H1 (cell line): ENCODE measurements at regions not wholly inside any gene's neighbourhood (a gene's known extent, or its start where the extent isn't known, plus 50 kb on each side); places are given as distances from the start of the nearest gene placed in this dataset.

Experiments used
- CTCF ChIA-PET: fragments of 300-600 bp; sonication (Branson Sonifier 250); formaldehyde crosslinking; loops from one replicate; lab custom pipeline; 2021; ENCODE audit not compliant: partially characterized antibody; lab: Charles Lee
- POLR2A ChIA-PET: fragments of 300-600 bp; sonication (Branson Sonifier 250); formaldehyde crosslinking; loops from one replicate; lab custom pipeline; 2021; ENCODE audit warnings: inconsistent platforms; ENCODE audit not compliant: partially characterized antibody; lab: Charles Lee
- DNase-seq, 2 experiments: peaks; one replicate each; pipeline versions ENCODE4 v3.0.0 to v3.0.0-alpha.2; 2010 to 2022; ENCODE audit warnings: low spot score in 2 of 2, low read depth in 1 of 2, mixed read lengths in 1 of 2
- FAIRE-seq: peaks from 2 replicates; lab custom pipeline; 2011; peaks lifted over from hg19 to GRCh38; lab: Jason Lieb, UNC
- H2AFZ ChIP-seq: 2 replicates; pipeline ENCODE4 v1.8.1; 2012; ENCODE audit warnings: low read length, inconsistent platforms
- H2AK5ac ChIP-seq: 2 replicates; pipeline ENCODE4 v1.6.1; 2013; ENCODE audit warnings: low read depth, low read length
- H2BK120ac ChIP-seq: replicated peaks from 2 replicates; pipeline ENCODE3; 2013; ENCODE audit warnings: low read depth, low read length, inconsistent platforms
- H2BK12ac ChIP-seq: 2 replicates; pipeline ENCODE4 v1.6.1; 2013; ENCODE audit warnings: low read depth, low read length
- H2BK15ac ChIP-seq: 2 replicates; pipeline ENCODE4 v1.6.1; 2013; ENCODE audit warnings: low read length
- H2BK20ac ChIP-seq: 2 replicates; pipeline ENCODE4 v1.6.1; 2013; ENCODE audit warnings: low read length
- H2BK5ac ChIP-seq: 2 replicates; pipeline ENCODE4 v1.6.1; 2013; ENCODE audit warnings: low read depth, low read length
- H3K14ac ChIP-seq: 2 replicates; pipeline ENCODE4 v1.6.1; 2013; ENCODE audit warnings: inconsistent platforms; ENCODE audit not compliant: insufficient read length
- H3K18ac ChIP-seq: 2 replicates; pipeline ENCODE4 v1.6.1; 2013; ENCODE audit warnings: low read length; ENCODE audit errors: extremely low read depth
- H3K23ac ChIP-seq: 2 replicates; pipeline ENCODE4 v1.6.1; 2013; ENCODE audit warnings: inconsistent platforms; ENCODE audit not compliant: insufficient read length
- H3K23me2 ChIP-seq: 2 replicates; pipeline ENCODE4 v1.6.1; 2013; ENCODE audit warnings: low read depth, low read length
- H3K27ac ChIP-seq: 2 replicates; pipeline ENCODE4 v1.6.1; 2011; ENCODE audit warnings: low read depth, low read length, inconsistent platforms
- H3K27me3 ChIP-seq, 4 experiments: replicated peaks in 1 of 4; 1 replicate in 1 of 4; 2 replicates in 3 of 4; pipeline versions ENCODE4 v1.6.1 to v1.8.1; 2011 to 2013; ENCODE audit warnings: low read length in 3 of 4, mild to moderate bottlenecking in 3 of 4, inconsistent platforms in 2 of 4, mixed read lengths in 2 of 4, moderate library complexity in 1 of 4; ENCODE audit not compliant: control insufficient read depth in 3 of 4, insufficient read depth in 3 of 4; ENCODE audit errors: extremely low read depth in 1 of 4
- H3K36me3 ChIP-seq, 4 experiments: 2 replicates each; pipeline versions ENCODE4 v1.6.1 to v1.8.1; 2011 to 2013; ENCODE audit warnings: mild to moderate bottlenecking in 4 of 4, low read length in 3 of 4, moderate library complexity in 2 of 4, control low read depth in 1 of 4, inconsistent platforms in 1 of 4; ENCODE audit not compliant: insufficient read depth in 4 of 4, control insufficient read depth in 2 of 4
- H3K4ac ChIP-seq: replicated peaks from 2 replicates; pipeline ENCODE3; 2013; ENCODE audit warnings: low read length, low read depth, mixed read lengths, inconsistent platforms; ENCODE audit not compliant: insufficient read length
- H3K4me1 ChIP-seq, 4 experiments: replicated peaks in 1 of 4; 1 replicate in 1 of 4; 2 replicates in 3 of 4; pipeline versions ENCODE4 v1.6.1 to v1.8.1; 2011 to 2013; ENCODE audit warnings: low read length in 3 of 4, inconsistent platforms in 2 of 4, mixed read lengths in 1 of 4; ENCODE audit not compliant: insufficient read depth in 4 of 4, control insufficient read depth in 3 of 4
- H3K4me2 ChIP-seq, 2 experiments: 2 replicates each; pipeline versions ENCODE4 v1.6.1 to v1.8.1; 2011 to 2013; ENCODE audit warnings: low read depth in 2 of 2, low read length in 2 of 2, control low read depth in 1 of 2, inconsistent platforms in 1 of 2, mild to moderate bottlenecking in 1 of 2; ENCODE audit not compliant: insufficient read depth in 1 of 2
- H3K4me3 ChIP-seq, 4 experiments: fragments of 200-600, 300-600 bp in 1 of 4; sonication (generic), shearing (Covaris generic), sonication (Bioruptor Twin) in 1 of 4; 2 replicates each; pipeline versions ENCODE4 v1.5.1 to v1.8.1; 2011 to 2016; ENCODE audit warnings: low read length in 4 of 4, low read depth in 3 of 4, control low read depth in 2 of 4, inconsistent platforms in 2 of 4, mild to moderate bottlenecking in 2 of 4, mixed read lengths in 1 of 4, moderate library complexity in 1 of 4; ENCODE audit not compliant: insufficient read depth in 2 of 4; ENCODE audit errors: extremely low read depth in 1 of 4
- H3K56ac ChIP-seq: replicated peaks from 2 replicates; pipeline ENCODE3; 2013; ENCODE audit warnings: low read depth, mild to moderate bottlenecking, mixed read lengths, low read length, inconsistent platforms; ENCODE audit not compliant: insufficient read length
- H3K79me1 ChIP-seq: 2 replicates; pipeline ENCODE4 v1.6.1; 2013; ENCODE audit warnings: low read depth, low read length, control low read depth
- H3K79me2 ChIP-seq, 2 experiments: 2 replicates each; pipeline versions ENCODE4 v1.6.1 to v1.8.1; 2012 to 2013; ENCODE audit warnings: low read length in 2 of 2, mild to moderate bottlenecking in 2 of 2, inconsistent platforms in 1 of 2; ENCODE audit not compliant: insufficient read depth in 2 of 2, control insufficient read depth in 1 of 2
- H3K9ac ChIP-seq, 4 experiments: replicated peaks in 1 of 4; 1 replicate in 1 of 4; 2 replicates in 3 of 4; pipeline versions ENCODE4 v1.6.1 to v1.8.1; 2011 to 2013; ENCODE audit warnings: low read depth in 3 of 4, low read length in 3 of 4, control low read depth in 2 of 4, mild to moderate bottlenecking in 2 of 4, moderate library complexity in 2 of 4, inconsistent platforms in 1 of 4; ENCODE audit errors: extremely low read depth in 1 of 4
- H3K9me3 ChIP-seq, 2 experiments: 2 replicates each; pipeline versions ENCODE4 v1.6.1 to v1.8.1; 2012 to 2013; ENCODE audit warnings: mild to moderate bottlenecking in 2 of 2, moderate library complexity in 2 of 2, control low read depth in 1 of 2, inconsistent platforms in 1 of 2, low read depth in 1 of 2, low read length in 1 of 2, mixed read lengths in 1 of 2; ENCODE audit not compliant: insufficient read depth in 2 of 2
- H4K20me1 ChIP-seq, 2 experiments: replicated peaks in 1 of 2; 2 replicates each; pipeline versions ENCODE3 to v1.8.1; 2011 to 2013; ENCODE audit warnings: inconsistent platforms in 2 of 2, low read length in 2 of 2, mild to moderate bottlenecking in 1 of 2; ENCODE audit not compliant: insufficient read depth in 2 of 2, control insufficient read depth in 1 of 2
- H4K5ac ChIP-seq: 2 replicates; pipeline ENCODE4 v1.6.1; 2013; ENCODE audit warnings: low read length, low read depth, mixed read lengths, inconsistent platforms; ENCODE audit not compliant: insufficient read length
- H4K8ac ChIP-seq: 2 replicates; pipeline ENCODE4 v1.8.0; 2013; ENCODE audit warnings: mild to moderate bottlenecking, moderate library complexity, low read length, inconsistent platforms; ENCODE audit not compliant: insufficient read depth; ENCODE audit errors: extremely low read depth
- H4K91ac ChIP-seq: replicated peaks from 2 replicates; pipeline ENCODE3; 2013; ENCODE audit warnings: low read length, mixed read lengths, inconsistent platforms; ENCODE audit not compliant: insufficient read length
- ATF3 ChIP-seq: IDR thresholded peaks from 2 replicates; pipeline ENCODE4 v1.6.1; 2011; ENCODE audit warnings: low read depth, mild to moderate bottlenecking, low read length; ENCODE audit not compliant: insufficient read depth
- BACH1 ChIP-seq: IDR thresholded peaks from 2 replicates; pipeline ENCODE4 v1.6.1; 2012; ENCODE audit warnings: low read length, improper control_type of control experiment
- BCL11A ChIP-seq, 2 experiments: IDR thresholded peaks; one replicate each; pipeline ENCODE4 v1.6.1; 2011; ENCODE audit warnings: low read depth in 2 of 2, low read length in 2 of 2, mild to moderate bottlenecking in 2 of 2
- EP300 ChIP-seq, 2 experiments: IDR thresholded peaks; 1 replicate in 1 of 2; 2 replicates in 1 of 2; pipeline ENCODE4 v1.6.1; 2011 to 2012; ENCODE audit warnings: low read depth in 2 of 2, low read length in 2 of 2, mild to moderate bottlenecking in 2 of 2, borderline replicate concordance in 1 of 2, inconsistent platforms in 1 of 2, moderate library complexity in 1 of 2
- FOSL1 ChIP-seq: IDR thresholded peaks from 2 replicates; pipeline ENCODE4 v1.6.1; 2011; ENCODE audit warnings: mild to moderate bottlenecking, low read depth, low read length, moderate library complexity; ENCODE audit not compliant: insufficient read depth
- HDAC2 ChIP-seq, 2 experiments: fragments of 300-600 bp in 1 of 2; sonication (generic) in 1 of 2; IDR thresholded peaks; 2 replicates each; pipeline ENCODE4 v1.6.1; 2011 to 2012; ENCODE audit warnings: low read depth in 2 of 2, low read length in 2 of 2, mild to moderate bottlenecking in 2 of 2, moderate library complexity in 2 of 2, borderline replicate concordance in 1 of 2, inconsistent platforms in 1 of 2
- JUN ChIP-seq: IDR thresholded peaks from 2 replicates; pipeline ENCODE4 v1.6.1; 2011; ENCODE audit warnings: low read depth, mild to moderate bottlenecking, improper control_type of control experiment, low read length
- MAX ChIP-seq: IDR thresholded peaks from 2 replicates; pipeline ENCODE4 v1.6.1; 2012; ENCODE audit warnings: inconsistent platforms
- RBBP5 ChIP-seq: IDR thresholded peaks from 2 replicates; pipeline ENCODE4 v1.7.1; 2012; ENCODE audit warnings: low read depth, mild to moderate bottlenecking, inconsistent platforms, low read length, moderate library complexity, borderline replicate concordance
- SIN3A ChIP-seq, 2 experiments: IDR thresholded peaks in 1 of 2; conservative IDR thresholded peaks in 1 of 2; 2 replicates each; pipeline ENCODE4 v1.6.1; 2011 to 2012; ENCODE audit warnings: low read length in 2 of 2, improper control_type of control experiment in 1 of 2, low read depth in 1 of 2, mild to moderate bottlenecking in 1 of 2
- SP2 ChIP-seq: IDR thresholded peaks from 2 replicates; pipeline ENCODE4 v1.6.1; 2012; ENCODE audit warnings: mild to moderate bottlenecking, low read length, inconsistent platforms
- TBP ChIP-seq: IDR thresholded peaks from 2 replicates; pipeline ENCODE4 v1.6.1; 2011; ENCODE audit warnings: low read depth, low read length, improper control_type of control experiment
- TCF12 ChIP-seq: IDR thresholded peaks from 2 replicates; pipeline ENCODE4 v1.6.1; 2011; ENCODE audit warnings: low read depth, mild to moderate bottlenecking, low read length
- TEAD4 ChIP-seq: IDR thresholded peaks from 2 replicates; pipeline ENCODE4 v1.6.1; 2012; ENCODE audit warnings: low read depth, low read length, inconsistent platforms, mixed read lengths
- WGBS, 2 experiments: shearing (Covaris generic) in 1 of 2; methylation state at CpG; one replicate each; pipeline versions ENCODE4 v1.1.6 to v1.1.7; 2013 to 2015; ENCODE audit warnings: low lambda C conversion rate in 2 of 2, mixed read lengths in 2 of 2, inconsistent platforms in 1 of 2, low coverage in 1 of 2, missing lambda C conversion rate in 1 of 2; ENCODE audit not compliant: insufficient replicate concordance in 2 of 2, insufficient coverage in 1 of 2, insufficient read length in 1 of 2; ENCODE audit errors: extremely low coverage in 1 of 2, missing lambda C conversion rate in 1 of 2; 5-methylcytosine and 5-hydroxymethylcytosine counted together

GRCh38 chr18:1849386-1849785 lies 721.9 kb downstream of the METTL4 start:
- no peak overlapping the region for H2BK12ac ChIP-seq
- H3K9ac ChIP-seq: no peak overlapping the region
- no peak overlapping the region for H2BK5ac ChIP-seq
- H4K8ac ChIP-seq: no peak overlapping the region
- WGBS, 2 experiments: 88% methylated on average over 6 of the region's 6 CpGs; no CpG with 5 or more reads in 1 of the 2 experiments
- H2BK120ac ChIP-seq: no peak overlapping the region
- H2BK20ac ChIP-seq: no peak overlapping the region
- H3K23me2 ChIP-seq: no peaks in the 10 kb centered on the region
- no peak overlapping the region for H3K56ac ChIP-seq
- H3K9me3 ChIP-seq: no peaks in the 10 kb centered on the region
- H3K18ac ChIP-seq: no peak overlapping the region
- H4K91ac ChIP-seq: no peak overlapping the region
- no peaks in the 10 kb centered on the region for H4K20me1 ChIP-seq
- POLR2A ChIA-PET: no interaction called here
- H3K79me1 ChIP-seq: no peaks in the 10 kb centered on the region
- H3K27me3 ChIP-seq: no peaks in the 10 kb centered on the region
- CTCF ChIA-PET: no interaction called here
- no peaks in the 10 kb centered on the region for H3K4me1 ChIP-seq
- H2AK5ac ChIP-seq: no peak overlapping the region
- no peak overlapping the region for H3K4ac ChIP-seq
- H4K5ac ChIP-seq: no peak overlapping the region
- no peak for FAIRE-seq
- no peak overlapping the region for H3K23ac ChIP-seq
- no peak overlapping the region for H2AFZ ChIP-seq
- H3K27ac ChIP-seq: no peak overlapping the region
- H3K36me3 ChIP-seq: no peaks in the 10 kb centered on the region
- no peak overlapping the region for H2BK15ac ChIP-seq
- DNase-seq: no peak
- H3K79me2 ChIP-seq: no peaks in the 10 kb centered on the region
- no peak overlapping the region for H3K4me3 ChIP-seq
- H3K14ac ChIP-seq: no peak overlapping the region
- no peak overlapping the region for H3K4me2 ChIP-seq
- TF ChIP-seq EP300 (IDR thresholded peaks at IDR 0.05; ENCODE audit: borderline replicate concordance in 1 of 2, low read depth in 2 of 2, low read length in 2 of 2) (no peak), TCF12 (no peak), SIN3A (conservative IDR thresholded peaks at IDR 0.05 in 1 of 2, IDR thresholded peaks at IDR 0.05 in 1 of 2; ENCODE audit: low read depth in 1 of 2, low read length in 2 of 2) (no peak), JUN (no peak), MAX (no peak), TBP (no peak), BCL11A (IDR thresholded peaks at IDR 0.05; ENCODE audit: low read depth in 2 of 2, low read length in 2 of 2) (no peak), TEAD4 (no peak), FOSL1 (no peak), HDAC2 (IDR thresholded peaks at IDR 0.05; ENCODE audit: borderline replicate concordance in 1 of 2, low read depth in 2 of 2, low read length in 2 of 2) (no peak), RBBP5 (no peak), ATF3 (no peak), BACH1 (no peak), SP2 (no peak)
